Neural progenitor cell (in vitro differentiated cells): ENCODE measurements at regions not wholly inside any gene's neighbourhood (a gene's known extent, or its start where the extent isn't known, plus 50 kb on each side); places are given as distances from the start of the nearest gene placed in this dataset.

Source experiments
- DNase-seq: peaks from one replicate; pipeline ENCODE4 v3.0.0-alpha.2; 2016; ENCODE audit warnings: low spot score
- H2AFZ ChIP-seq: fragments of 200-600 bp; sonication (generic); replicated peaks from 2 replicates; pipeline ENCODE4 v1.6.1; 2016; ENCODE audit warnings: antibody characterized with exemption
- H3F3A ChIP-seq: fragments of 200-600 bp; sonication (generic); 2 replicates; pipeline ENCODE4 v1.6.1; 2016; ENCODE audit warnings: antibody characterized with exemption, low read depth
- H3K27ac ChIP-seq: fragments of 200-600 bp; sonication (generic); 2 replicates; pipeline ENCODE4 v1.5.1; 2016; ENCODE audit warnings: mild to moderate bottlenecking
- H3K27me3 ChIP-seq: fragments of 200-600 bp; sonication (generic); 2 replicates; pipeline ENCODE4 v1.6.1; 2016; ENCODE audit warnings: mild to moderate bottlenecking, moderate library complexity
- H3K36me3 ChIP-seq: fragments of 200-600 bp; sonication (generic); 2 replicates; pipeline ENCODE4 v1.5.1; 2016
- H3K4me1 ChIP-seq: fragments of 200-600 bp; sonication (generic); 2 replicates; pipeline ENCODE4 v1.6.1; 2016; ENCODE audit warnings: mixed run types
- H3K4me2 ChIP-seq: fragments of 200-600 bp; sonication (generic); 2 replicates; pipeline ENCODE4 v1.6.1; 2016
- H3K4me3 ChIP-seq: fragments of 200-600 bp; sonication (generic); 2 replicates; pipeline ENCODE4 v1.5.1; 2016
- H3K79me2 ChIP-seq: fragments of 200-600 bp; sonication (generic); 2 replicates; pipeline ENCODE4 v1.6.1; 2016; ENCODE audit warnings: low read depth
- H3K9ac ChIP-seq: fragments of 200-600 bp; sonication (generic); 2 replicates; pipeline ENCODE4 v1.6.1; 2016
- H3K9me3 ChIP-seq: fragments of 200-600 bp; sonication (generic); 2 replicates; pipeline ENCODE4 v1.5.1; 2016; ENCODE audit warnings: low read depth
- H4K20me1 ChIP-seq: fragments of 200-600 bp; sonication (generic); 2 replicates; pipeline ENCODE4 v1.6.1; 2016; ENCODE audit warnings: low read depth
- H3K27ac Mint-ChIP-seq: 3 replicates; pipeline ENCODE4 v1.8.0; 2021; ENCODE audit warnings: mixed read lengths
- H3K27me3 Mint-ChIP-seq: 2 replicates; pipeline ENCODE4 v1.8.0; 2022; ENCODE audit warnings: low read depth, mild to moderate bottlenecking, inconsistent platforms, moderate library complexity, mixed read lengths; ENCODE audit not compliant: insufficient read depth
- H3K36me3 Mint-ChIP-seq: 3 replicates; pipeline ENCODE4 v1.8.0; 2021; ENCODE audit warnings: mixed read lengths
- H3K4me1 Mint-ChIP-seq: 3 replicates; pipeline ENCODE4 v1.8.0; 2021; ENCODE audit warnings: mixed read lengths
- H3K4me3 Mint-ChIP-seq: 3 replicates; pipeline ENCODE4 v1.8.0; 2021; ENCODE audit warnings: mild to moderate bottlenecking, moderate library complexity, mixed read lengths
- H3K9me3 Mint-ChIP-seq: 3 replicates; pipeline ENCODE4 v1.8.0; 2020; ENCODE audit warnings: mixed read lengths
- EZH2 ChIP-seq: fragments of 200-600 bp; sonication (generic); IDR thresholded peaks from 2 replicates; pipeline ENCODE4 v1.6.1; 2017; ENCODE audit warnings: antibody characterized with exemption, mild to moderate bottlenecking, moderate library complexity
- EZH2phosphoT487 ChIP-seq: fragments of 200-600 bp; sonication (generic); IDR thresholded peaks from 2 replicates; pipeline ENCODE4 v1.6.1; 2017; ENCODE audit warnings: antibody characterized with exemption
- TF ChIP-seq, protein P1 (sequence below): fragments of 200-600 bp; sonication (generic); IDR thresholded peaks from 2 replicates; pipeline ENCODE4 v1.5.1; 2017; ENCODE audit warnings: antibody characterized with exemption, mild to moderate bottlenecking

DNA sequence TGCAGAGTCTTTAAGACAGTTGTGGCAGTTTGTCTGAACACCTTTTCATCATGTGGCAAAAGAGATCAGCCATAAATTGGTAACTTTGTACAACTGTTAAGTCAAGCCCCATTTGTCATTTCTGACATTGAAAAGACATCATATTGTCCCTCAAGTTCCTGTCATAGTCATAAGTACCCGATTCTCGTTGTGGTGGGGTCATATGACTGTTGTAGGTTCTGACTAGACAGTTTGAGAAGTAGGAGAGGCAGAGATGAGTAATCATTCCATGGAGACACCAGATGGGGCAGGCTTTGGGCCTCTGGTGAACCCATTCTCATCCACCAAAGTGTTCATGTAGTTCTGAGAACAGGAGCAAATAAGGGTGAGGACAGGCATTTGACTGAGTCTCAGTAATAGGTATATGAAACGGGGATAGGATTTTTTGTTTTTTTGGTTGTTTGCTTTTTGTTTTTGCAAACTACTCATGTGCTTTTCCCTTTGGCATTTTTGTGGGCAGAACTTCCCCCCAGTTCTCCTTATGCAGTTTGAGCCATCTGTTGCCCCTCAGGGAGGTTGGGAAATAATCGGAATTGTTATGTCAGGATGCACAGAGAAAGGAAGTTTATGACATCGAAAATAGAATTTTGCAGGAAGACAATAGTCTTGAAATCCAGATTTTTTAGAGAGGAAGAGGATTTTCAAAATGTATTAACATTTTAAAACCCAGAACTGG, 86.9 kb upstream of the KCNE2 start:
- no peaks in the 10 kb centered on the region for H3K79me2 ChIP-seq
- no peak overlapping the region for H3K4me2 ChIP-seq
- no peaks in the 10 kb centered on the region for H3K9me3 Mint-ChIP-seq
- H3K4me3 ChIP-seq, result no peak overlapping the region
- no peak overlapping the region for H3K4me3 Mint-ChIP-seq
- H3K27me3 Mint-ChIP-seq, result no peaks in the 10 kb centered on the region
- no peak overlapping the region for H3K27ac ChIP-seq
- H2AFZ ChIP-seq, result no peak overlapping the region
- no peaks in the 10 kb centered on the region for H3F3A ChIP-seq
- TF ChIP-seq, protein P1, sequence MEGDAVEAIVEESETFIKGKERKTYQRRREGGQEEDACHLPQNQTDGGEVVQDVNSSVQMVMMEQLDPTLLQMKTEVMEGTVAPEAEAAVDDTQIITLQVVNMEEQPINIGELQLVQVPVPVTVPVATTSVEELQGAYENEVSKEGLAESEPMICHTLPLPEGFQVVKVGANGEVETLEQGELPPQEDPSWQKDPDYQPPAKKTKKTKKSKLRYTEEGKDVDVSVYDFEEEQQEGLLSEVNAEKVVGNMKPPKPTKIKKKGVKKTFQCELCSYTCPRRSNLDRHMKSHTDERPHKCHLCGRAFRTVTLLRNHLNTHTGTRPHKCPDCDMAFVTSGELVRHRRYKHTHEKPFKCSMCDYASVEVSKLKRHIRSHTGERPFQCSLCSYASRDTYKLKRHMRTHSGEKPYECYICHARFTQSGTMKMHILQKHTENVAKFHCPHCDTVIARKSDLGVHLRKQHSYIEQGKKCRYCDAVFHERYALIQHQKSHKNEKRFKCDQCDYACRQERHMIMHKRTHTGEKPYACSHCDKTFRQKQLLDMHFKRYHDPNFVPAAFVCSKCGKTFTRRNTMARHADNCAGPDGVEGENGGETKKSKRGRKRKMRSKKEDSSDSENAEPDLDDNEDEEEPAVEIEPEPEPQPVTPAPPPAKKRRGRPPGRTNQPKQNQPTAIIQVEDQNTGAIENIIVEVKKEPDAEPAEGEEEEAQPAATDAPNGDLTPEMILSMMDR, result no peak
- TF ChIP-seq EZH2phosphoT487 (no peak), EZH2 (no peak)
- DNase-seq, result no peak
- H3K27ac Mint-ChIP-seq, result no peak overlapping the region
- peaks cover 14% of the 10 kb centered on the region for H3K4me1 Mint-ChIP-seq
- H3K4me1 ChIP-seq, result no peaks in the 10 kb centered on the region
- H3K27me3 ChIP-seq, result no peaks in the 10 kb centered on the region
- H3K36me3 Mint-ChIP-seq, result no peaks in the 10 kb centered on the region
- no peaks in the 10 kb centered on the region for H3K9me3 ChIP-seq
- no peaks in the 10 kb centered on the region for H3K36me3 ChIP-seq
- no peaks in the 10 kb centered on the region for H4K20me1 ChIP-seq
- no peak overlapping the region for H3K9ac ChIP-seq

DNA sequence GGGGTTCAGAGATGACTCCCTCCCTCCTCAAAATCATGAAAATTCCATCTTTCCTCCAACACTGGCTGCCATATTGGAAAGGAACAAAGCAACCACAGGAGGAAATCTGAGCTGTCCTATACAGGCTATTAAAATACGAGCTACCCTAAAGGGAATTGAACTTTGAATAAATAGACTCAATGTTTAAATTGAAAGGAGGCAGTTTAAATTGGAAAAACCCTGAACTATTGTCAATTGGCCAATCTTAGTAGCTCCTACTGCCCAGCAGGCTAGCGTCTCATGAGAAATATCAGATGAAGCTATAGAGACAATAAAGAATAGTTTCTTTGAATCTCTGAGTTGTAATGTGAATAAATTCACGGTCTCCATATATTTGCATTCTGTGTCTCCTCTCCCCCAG, 85.4 kb upstream of the KCNE2 start:
- Mint-ChIP-seq H3K4me1 (peaks cover 17% of the 10 kb centered on the region), H3K4me3 (no peak overlapping the region), H3K27ac (no peak overlapping the region), H3K36me3 (no peaks in the 10 kb centered on the region), H3K27me3 (no peaks in the 10 kb centered on the region), H3K9me3 (peaks cover 3% of the 10 kb centered on the region)
- Histone ChIP-seq H4K20me1 (no peaks in the 10 kb centered on the region), H3K36me3 (no peaks in the 10 kb centered on the region), H3K9ac (no peak overlapping the region), H3K4me3 (no peak overlapping the region), H3K79me2 (no peaks in the 10 kb centered on the region), H2AFZ (no peak overlapping the region), H3K4me1 (no peaks in the 10 kb centered on the region), H3K9me3 (no peaks in the 10 kb centered on the region), H3F3A (no peaks in the 10 kb centered on the region), H3K27me3 (no peaks in the 10 kb centered on the region), H3K27ac (no peak overlapping the region), H3K4me2 (no peak overlapping the region)
- no peak for DNase-seq
- TF ChIP-seq, protein P1, result no peak
- TF ChIP-seq EZH2 (no peak), EZH2phosphoT487 (no peak)

DNA sequence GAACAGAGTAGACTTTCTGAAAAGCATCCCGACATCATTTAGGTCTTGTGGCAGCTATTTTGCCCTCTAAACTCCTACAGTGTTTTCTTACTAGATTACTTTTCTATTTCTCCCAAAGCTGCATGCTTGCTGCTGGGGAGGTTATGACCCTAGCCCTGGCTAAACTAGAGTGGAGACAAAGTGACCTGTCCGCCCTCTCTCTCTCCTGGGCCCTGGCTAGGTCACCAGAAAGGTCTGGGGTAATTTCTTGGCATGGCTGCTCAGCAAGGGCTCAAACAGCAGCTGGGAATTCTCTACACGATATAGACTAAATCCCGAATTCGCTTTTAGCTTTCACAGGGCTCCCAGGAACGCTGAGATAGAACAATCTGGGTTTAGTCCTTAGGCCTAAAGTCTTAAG, 84.5 kb upstream of the KCNE2 start:
- Histone ChIP-seq H3K9ac (no peak overlapping the region), H3K27ac (no peak overlapping the region), H3K4me2 (no peak overlapping the region), H3K4me3 (no peak overlapping the region), H3K27me3 (no peaks in the 10 kb centered on the region), H3K4me1 (no peaks in the 10 kb centered on the region), H4K20me1 (no peaks in the 10 kb centered on the region), H3K9me3 (no peaks in the 10 kb centered on the region), H3K36me3 (no peaks in the 10 kb centered on the region), H3F3A (no peaks in the 10 kb centered on the region), H2AFZ (no peak overlapping the region), H3K79me2 (no peaks in the 10 kb centered on the region)
- DNase-seq, result no peak
- Mint-ChIP-seq H3K9me3 (peaks cover 6% of the 10 kb centered on the region), H3K36me3 (peaks cover 4% of the 10 kb centered on the region), H3K4me1 (peaks cover 17% of the 10 kb centered on the region), H3K4me3 (no peak overlapping the region), H3K27me3 (no peaks in the 10 kb centered on the region), H3K27ac (no peak overlapping the region)
- TF ChIP-seq, protein P1, result no peak
- TF ChIP-seq EZH2phosphoT487, result no peak
- TF ChIP-seq EZH2, result no peak
